Spleen (tissue), 7 donors: ENCODE measurements at regions not wholly inside any gene's neighbourhood (a gene's known extent, or its start where the extent isn't known, plus 50 kb on each side); places are given as distances from the start of the nearest gene placed in this dataset.

Source experiments
- POLR2A ChIP-seq, 3 donors: fragments of 450-650 bp; IDR thresholded peaks; one replicate each; pipeline ENCODE4 v1.5.1; 2017; ENCODE audit warnings: antibody characterized with exemption in 3 of 3, mild to moderate bottlenecking in 1 of 3
- POLR2AphosphoS5 ChIP-seq, 3 donors: sonication (generic); formaldehyde crosslinking; IDR thresholded peaks; one replicate each; pipeline ENCODE4 v1.5.1; 2017; ENCODE audit warnings: antibody characterized with exemption in 3 of 3
- TF ChIP-seq, protein P1 (sequence below), 11 experiments: fragments of 200-600 bp in 7 of 11; fragments of 450-650 bp in 4 of 11; sonication (generic) in 4 of 11; IDR thresholded peaks in 8 of 11; conservative IDR thresholded peaks in 3 of 11; 1 replicate in 7 of 11; 2 replicates in 4 of 11; pipeline versions ENCODE4 v1.4.0 to v1.8.0; 2016 to 2021; ENCODE audit warnings: antibody characterized with exemption in 11 of 11, inconsistent platforms in 4 of 11, mild to moderate bottlenecking in 1 of 11
- donor health status: DM: no; HTN: no; CAD: no; lungs with moderate emphysema.
- donor health status: DM: no; HTN: no; CAD: no.
- donor health status: DM: no; HTN: no; CAD: no.

GRCh38 chr3:103919327-103919726, 1447.4 kb upstream of the ALCAM start:
- TF ChIP-seq, protein P1, sequence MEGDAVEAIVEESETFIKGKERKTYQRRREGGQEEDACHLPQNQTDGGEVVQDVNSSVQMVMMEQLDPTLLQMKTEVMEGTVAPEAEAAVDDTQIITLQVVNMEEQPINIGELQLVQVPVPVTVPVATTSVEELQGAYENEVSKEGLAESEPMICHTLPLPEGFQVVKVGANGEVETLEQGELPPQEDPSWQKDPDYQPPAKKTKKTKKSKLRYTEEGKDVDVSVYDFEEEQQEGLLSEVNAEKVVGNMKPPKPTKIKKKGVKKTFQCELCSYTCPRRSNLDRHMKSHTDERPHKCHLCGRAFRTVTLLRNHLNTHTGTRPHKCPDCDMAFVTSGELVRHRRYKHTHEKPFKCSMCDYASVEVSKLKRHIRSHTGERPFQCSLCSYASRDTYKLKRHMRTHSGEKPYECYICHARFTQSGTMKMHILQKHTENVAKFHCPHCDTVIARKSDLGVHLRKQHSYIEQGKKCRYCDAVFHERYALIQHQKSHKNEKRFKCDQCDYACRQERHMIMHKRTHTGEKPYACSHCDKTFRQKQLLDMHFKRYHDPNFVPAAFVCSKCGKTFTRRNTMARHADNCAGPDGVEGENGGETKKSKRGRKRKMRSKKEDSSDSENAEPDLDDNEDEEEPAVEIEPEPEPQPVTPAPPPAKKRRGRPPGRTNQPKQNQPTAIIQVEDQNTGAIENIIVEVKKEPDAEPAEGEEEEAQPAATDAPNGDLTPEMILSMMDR (IDR thresholded peaks at IDR 0.05 in 8 of 11, conservative IDR thresholded peaks at IDR 0.05 in 3 of 11) = no peak
- TF ChIP-seq POLR2AphosphoS5 (IDR thresholded peaks at IDR 0.05) (no peak), POLR2A (IDR thresholded peaks at IDR 0.05) (no peak)
